ENCODE measurements at regions not wholly inside any gene's neighbourhood (a gene's known extent, or its start where the extent isn't known, plus 50 kb on each side); places are given as distances from the start of the nearest gene placed in this dataset.

DNA sequence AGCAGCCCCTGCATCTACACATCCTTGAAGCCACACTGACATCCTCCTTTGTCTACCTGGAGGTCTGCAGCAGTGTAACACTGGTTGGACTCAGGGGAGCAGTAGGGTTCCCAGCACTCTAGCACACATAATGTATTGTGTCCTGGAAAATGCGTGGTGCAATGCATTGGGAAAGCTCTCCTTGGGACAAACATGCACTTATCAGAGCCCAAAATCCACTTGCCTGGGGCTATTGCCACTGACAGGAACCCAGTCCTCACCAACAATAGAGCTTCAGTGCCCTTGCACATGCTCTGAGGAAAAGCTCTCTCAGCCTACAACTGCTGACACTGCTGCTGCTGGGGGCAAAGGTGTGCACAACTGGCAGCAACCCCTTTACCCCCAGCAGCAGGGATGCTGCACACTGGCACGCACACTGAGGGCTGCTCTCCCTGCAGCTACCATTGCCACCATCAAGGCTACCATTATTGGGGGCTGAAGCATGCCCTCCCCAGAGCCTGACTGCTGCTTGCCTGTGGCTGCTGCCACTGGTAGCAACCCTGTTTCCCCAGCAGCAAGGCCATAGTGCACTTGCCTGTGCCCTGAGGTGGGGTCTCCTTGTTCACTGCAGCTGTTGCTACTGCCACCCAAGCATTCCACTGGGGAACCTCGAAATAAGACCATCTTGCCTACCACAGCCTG is 221.9 kb downstream of the SLC38A4 start:
- ATAC-seq, result no peak
- H3K27ac ChIP-seq, result no peak overlapping the region
- peaks cover 3% of the 10 kb centered on the region; the same call in 1 of the 3 replicates for H3K9me3 ChIP-seq
- no peak for DNase-seq (ENCODE audit: low read depth in 1 of 2, low spot score in 1 of 2)
- no peak overlapping the region for H3K4me2 ChIP-seq
- CTCF ChIA-PET, result interaction anchor here (0.8 kb wide), 1 partner anchor 72 kb away, joined by 3 read pairs; no protein-coding TSS in a partner anchor
- POLR2A ChIA-PET, result no interaction called here
- FAIRE-seq, result no peak
- TF ChIP-seq RFX5 (IDR thresholded peaks at IDR 0.05) (no peak), TP53 (CRISPR knock-in tag; IDR thresholded peaks at IDR 0.05) (no peak), HOXA7 (CRISPR knock-in tag; IDR thresholded peaks at IDR 0.05) (no peak), NFE2L2 (conservative IDR thresholded peaks at IDR 0.05; ENCODE audit: low read length) (no peak), POLR2AphosphoS2 (conservative IDR thresholded peaks at IDR 0.05; ENCODE audit: low read length) (no peak), MAZ (IDR thresholded peaks at IDR 0.05; ENCODE audit: borderline replicate concordance, low read depth, low read length) (no peak), MYC (IDR thresholded peaks at IDR 0.05; ENCODE audit: borderline replicate concordance, low read length) (no peak), RNF2 (IDR thresholded peaks at IDR 0.05; ENCODE audit: borderline replicate concordance, low read depth) (no peak), ZFP36 (IDR thresholded peaks at IDR 0.05; ENCODE audit: borderline replicate concordance, partially characterized antibody) (no peak), CBX2 (IDR thresholded peaks at IDR 0.05; ENCODE audit: borderline replicate concordance, low read depth) (no peak), HOXB13 (CRISPR knock-in tag; IDR thresholded peaks at IDR 0.05; ENCODE audit: low read depth) (no peak), RAD21 (conservative IDR thresholded peaks at IDR 0.05 in 1 of 2, IDR thresholded peaks at IDR 0.05 in 1 of 2) (no peak), CHD2 (IDR thresholded peaks at IDR 0.05; ENCODE audit: low read length, partially characterized antibody) (no peak)
- TF ChIP-seq, protein P1, sequence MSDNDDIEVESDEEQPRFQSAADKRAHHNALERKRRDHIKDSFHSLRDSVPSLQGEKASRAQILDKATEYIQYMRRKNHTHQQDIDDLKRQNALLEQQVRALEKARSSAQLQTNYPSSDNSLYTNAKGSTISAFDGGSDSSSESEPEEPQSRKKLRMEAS (IDR thresholded peaks at IDR 0.05), result no peak
- TF ChIP-seq, protein P2, sequence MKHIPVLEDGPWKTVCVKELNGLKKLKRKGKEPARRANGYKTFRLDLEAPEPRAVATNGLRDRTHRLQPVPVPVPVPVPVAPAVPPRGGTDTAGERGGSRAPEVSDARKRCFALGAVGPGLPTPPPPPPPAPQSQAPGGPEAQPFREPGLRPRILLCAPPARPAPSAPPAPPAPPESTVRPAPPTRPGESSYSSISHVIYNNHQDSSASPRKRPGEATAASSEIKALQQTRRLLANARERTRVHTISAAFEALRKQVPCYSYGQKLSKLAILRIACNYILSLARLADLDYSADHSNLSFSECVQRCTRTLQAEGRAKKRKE (CRISPR knock-in tag; IDR thresholded peaks at IDR 0.05; ENCODE audit: low read depth), result no peak
- TF ChIP-seq, protein P3, sequence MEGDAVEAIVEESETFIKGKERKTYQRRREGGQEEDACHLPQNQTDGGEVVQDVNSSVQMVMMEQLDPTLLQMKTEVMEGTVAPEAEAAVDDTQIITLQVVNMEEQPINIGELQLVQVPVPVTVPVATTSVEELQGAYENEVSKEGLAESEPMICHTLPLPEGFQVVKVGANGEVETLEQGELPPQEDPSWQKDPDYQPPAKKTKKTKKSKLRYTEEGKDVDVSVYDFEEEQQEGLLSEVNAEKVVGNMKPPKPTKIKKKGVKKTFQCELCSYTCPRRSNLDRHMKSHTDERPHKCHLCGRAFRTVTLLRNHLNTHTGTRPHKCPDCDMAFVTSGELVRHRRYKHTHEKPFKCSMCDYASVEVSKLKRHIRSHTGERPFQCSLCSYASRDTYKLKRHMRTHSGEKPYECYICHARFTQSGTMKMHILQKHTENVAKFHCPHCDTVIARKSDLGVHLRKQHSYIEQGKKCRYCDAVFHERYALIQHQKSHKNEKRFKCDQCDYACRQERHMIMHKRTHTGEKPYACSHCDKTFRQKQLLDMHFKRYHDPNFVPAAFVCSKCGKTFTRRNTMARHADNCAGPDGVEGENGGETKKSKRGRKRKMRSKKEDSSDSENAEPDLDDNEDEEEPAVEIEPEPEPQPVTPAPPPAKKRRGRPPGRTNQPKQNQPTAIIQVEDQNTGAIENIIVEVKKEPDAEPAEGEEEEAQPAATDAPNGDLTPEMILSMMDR (IDR thresholded peaks at IDR 0.05), result no peak
- TF ChIP-seq, protein P4, sequence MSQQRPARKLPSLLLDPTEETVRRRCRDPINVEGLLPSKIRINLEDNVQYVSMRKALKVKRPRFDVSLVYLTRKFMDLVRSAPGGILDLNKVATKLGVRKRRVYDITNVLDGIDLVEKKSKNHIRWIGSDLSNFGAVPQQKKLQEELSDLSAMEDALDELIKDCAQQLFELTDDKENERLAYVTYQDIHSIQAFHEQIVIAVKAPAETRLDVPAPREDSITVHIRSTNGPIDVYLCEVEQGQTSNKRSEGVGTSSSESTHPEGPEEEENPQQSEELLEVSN (IDR thresholded peaks at IDR 0.05; ENCODE audit: borderline replicate concordance, low read depth), result no peak
- TF ChIP-seq, protein P5, sequence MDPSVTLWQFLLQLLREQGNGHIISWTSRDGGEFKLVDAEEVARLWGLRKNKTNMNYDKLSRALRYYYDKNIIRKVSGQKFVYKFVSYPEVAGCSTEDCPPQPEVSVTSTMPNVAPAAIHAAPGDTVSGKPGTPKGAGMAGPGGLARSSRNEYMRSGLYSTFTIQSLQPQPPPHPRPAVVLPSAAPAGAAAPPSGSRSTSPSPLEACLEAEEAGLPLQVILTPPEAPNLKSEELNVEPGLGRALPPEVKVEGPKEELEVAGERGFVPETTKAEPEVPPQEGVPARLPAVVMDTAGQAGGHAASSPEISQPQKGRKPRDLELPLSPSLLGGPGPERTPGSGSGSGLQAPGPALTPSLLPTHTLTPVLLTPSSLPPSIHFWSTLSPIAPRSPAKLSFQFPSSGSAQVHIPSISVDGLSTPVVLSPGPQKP (IDR thresholded peaks at IDR 0.05; ENCODE audit: low read depth, low read length), result no peak
- WGBS (ENCODE audit: missing lambda C conversion rate), result 28% methylated on average over 3 of the region's 3 CpGs
- H3K4me3 ChIP-seq, result no peak overlapping the region
- H3K4me1 ChIP-seq, result no peaks in the 10 kb centered on the region

DNA sequence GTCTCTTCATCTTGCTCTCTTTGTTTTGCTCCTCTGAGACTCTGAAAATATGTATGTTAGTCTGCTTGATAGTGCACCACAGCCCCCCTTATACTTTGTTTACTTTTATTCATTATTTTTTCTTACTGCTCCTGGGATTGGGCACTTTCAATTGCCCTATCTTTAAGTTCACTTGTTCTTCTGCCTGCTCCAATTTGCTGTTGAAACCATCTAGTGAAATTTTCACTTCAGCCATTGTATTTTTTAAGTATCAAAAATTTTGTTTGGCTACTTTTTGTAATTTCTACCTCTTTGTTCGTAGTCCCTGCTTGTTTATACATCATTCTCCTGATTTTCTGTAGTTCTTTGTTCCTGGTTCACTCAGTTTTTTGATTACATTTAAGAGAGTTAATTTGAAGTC is 223.3 kb downstream of the SLC38A4 start:
- no peak overlapping the region for H3K4me2 ChIP-seq
- peaks cover 3% of the 10 kb centered on the region; the same call in 1 of the 3 replicates for H3K9me3 ChIP-seq
- DNase-seq (ENCODE audit: low read depth in 1 of 2, low spot score in 1 of 2) (no peak), ATAC-seq (no peak), FAIRE-seq (no peak)
- no peak overlapping the region for H3K4me3 ChIP-seq
- no peaks in the 10 kb centered on the region for H3K4me1 ChIP-seq
- POLR2A ChIA-PET, result no interaction called here
- CTCF ChIA-PET, result no interaction called here
- TF ChIP-seq SREBF2 (IDR thresholded peaks at IDR 0.05) (no peak), RARB (CRISPR knock-in tag; IDR thresholded peaks at IDR 0.05) (no peak), ESRRA (IDR thresholded peaks at IDR 0.05; ENCODE audit: borderline replicate concordance, low read length) (no peak), PHF8 (IDR thresholded peaks at IDR 0.05; ENCODE audit: borderline replicate concordance, low read depth) (no peak)
- TF ChIP-seq, protein P3 (IDR thresholded peaks at IDR 0.05), result no peak
- WGBS (ENCODE audit: missing lambda C conversion rate), result 73% methylated on average over 1 of the region's 1 CpG
- no peak overlapping the region for H3K27ac ChIP-seq

Data from A549 (cell line).